GM04503 (cell line): ENCODE measurements at regions not wholly inside any gene's neighbourhood (a gene's known extent, or its start where the extent isn't known, plus 50 kb on each side); places are given as distances from the start of the nearest gene placed in this dataset.
"Not testable (repeated sequence)": the region's sequence is repeated elsewhere in the genome, so short reads cannot be mapped to it uniquely, and the experiment has no call there.

Experiments
- DNase-seq: peaks from one replicate; pipeline ENCODE4 v3.0.0-alpha.2; 2012; ENCODE audit warnings: low read depth

GRCh38 chr4:53865054-53865453 is 199.4 kb downstream of the CHIC2 start:
- DNase-seq: no peak

- no peak for DNase-seq
Observed at GRCh38 chr4:53863736-53864365, 200.6 kb downstream of the CHIC2 start.

DNA sequence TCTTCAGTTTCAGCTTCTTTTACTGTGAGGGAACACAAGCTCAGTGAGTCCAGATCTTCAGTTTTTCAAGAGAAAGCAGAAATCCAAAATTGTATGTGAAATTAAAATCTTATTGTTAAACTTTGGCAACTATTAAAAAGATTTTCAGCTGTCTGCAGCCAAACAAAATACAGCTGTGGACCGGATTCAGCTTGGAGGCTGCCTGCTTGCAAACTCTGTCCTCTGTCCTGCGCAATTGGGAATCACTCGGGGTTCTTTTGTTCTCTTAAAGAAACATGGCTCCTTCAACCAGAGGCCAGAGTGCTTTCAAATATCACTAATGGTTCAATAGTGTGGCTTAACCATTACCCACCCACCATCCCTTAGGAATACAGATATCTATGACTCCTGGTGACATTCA is 201.2 kb downstream of the CHIC2 start:
- no peak for DNase-seq

GRCh38 chr4:53861856-53862610 is 202.4 kb downstream of the CHIC2 start:
- DNase-seq: peak; percentile 83

GRCh38 chr4:53859305-53859704 is 205.1 kb downstream of the CHIC2 start:
- DNase-seq: no peak

- no peak for DNase-seq
Observed at GRCh38 chr4:53858744-53859143, 205.7 kb downstream of the CHIC2 start.

DNA sequence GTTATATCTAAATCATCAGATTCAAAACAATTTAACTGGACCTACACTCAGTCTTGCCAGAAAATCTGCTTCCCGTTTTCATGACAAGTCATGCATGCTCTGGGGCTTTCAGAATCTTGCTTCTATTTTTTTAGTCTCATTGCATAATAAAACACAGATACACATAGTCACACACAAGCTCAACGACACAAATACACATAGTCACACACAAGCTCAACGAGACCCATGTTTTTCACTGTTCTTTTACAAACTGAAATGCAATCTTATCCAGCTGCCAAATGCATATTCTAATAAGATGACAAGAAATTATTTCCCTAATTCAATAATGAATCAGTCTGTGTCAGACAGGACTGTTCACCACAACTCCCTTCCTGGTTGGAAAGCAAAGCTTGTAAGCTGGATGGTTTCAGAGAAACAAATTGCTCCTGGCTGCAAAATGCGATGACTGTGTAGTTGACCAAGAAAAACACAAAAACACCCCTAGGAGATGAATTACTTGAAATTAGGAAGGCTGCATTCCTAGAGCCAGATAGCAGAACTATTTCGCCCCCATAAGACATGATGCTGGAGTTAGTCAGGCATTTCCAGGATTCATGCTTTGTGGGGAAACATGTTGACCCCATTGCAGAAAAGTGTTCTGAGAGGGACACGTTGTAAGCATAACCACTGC is 208.7 kb downstream of the CHIC2 start:
- DNase-seq: peak; percentile 53

DNA sequence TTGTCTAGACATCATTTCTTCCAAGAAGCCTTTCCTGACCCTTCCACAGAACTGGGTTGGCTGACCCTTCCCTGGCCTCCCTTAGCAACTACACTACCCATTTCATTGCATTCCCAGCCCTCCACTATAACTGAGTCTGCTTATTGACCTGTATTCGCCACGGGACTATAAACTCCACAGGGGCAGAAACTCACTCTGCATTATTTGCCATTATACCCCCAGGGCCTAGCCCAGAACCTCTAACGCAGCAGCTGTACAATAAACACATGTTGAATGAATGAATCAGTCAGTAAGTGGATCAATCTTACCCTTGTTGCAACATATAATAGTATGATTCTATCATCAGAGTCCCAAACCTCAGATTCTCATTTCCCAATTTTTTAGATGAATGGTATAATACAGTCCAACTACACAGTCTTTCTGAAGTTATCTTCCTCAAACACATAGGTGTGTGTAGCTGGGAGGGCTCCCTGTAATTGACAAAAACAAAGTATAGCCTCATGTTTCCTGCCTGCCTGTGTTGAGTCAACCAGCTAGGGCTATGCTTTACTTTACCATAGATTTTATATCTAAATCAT is 209.3 kb downstream of the CHIC2 start:
- peak; percentile 31 for DNase-seq

DNA sequence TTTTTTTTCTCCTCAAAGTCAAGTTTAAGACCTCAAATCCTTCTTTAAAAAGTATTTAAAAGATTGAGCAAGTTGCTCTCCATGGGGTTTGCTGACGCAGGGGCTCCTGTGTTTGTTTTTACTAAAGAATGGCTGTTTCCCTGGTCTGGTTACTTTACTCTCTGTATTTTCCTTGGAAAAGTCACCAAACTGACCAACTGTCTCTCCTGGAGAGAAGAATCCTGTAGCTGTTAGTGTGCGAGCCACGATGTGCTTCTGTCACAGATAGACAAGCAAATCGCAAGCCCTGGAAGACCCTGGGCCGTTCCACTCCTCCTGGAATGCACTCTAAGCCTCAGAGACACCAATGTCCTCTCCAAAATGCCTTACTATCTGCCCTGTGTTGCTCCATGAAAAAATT is 212.1 kb downstream of the CHIC2 start:
- no peak for DNase-seq

DNA sequence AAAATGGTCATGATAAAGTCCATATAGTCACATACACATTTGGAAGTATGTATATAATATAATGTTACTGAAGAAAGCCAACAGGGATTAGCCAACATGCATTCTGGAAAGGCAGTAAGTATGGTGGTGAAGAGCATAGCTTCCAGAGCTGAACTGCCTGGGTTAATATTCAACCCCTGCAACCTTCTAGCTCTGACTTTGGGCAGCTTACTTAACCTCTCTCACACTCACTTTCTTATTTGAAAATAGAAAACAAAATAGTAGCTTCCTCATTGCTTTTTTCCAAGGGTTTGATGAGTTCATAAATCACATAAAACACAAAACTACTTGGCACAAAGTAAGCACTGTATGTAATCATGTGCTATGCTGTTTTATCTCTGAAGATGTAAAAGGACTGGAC is 216.4 kb downstream of the CHIC2 start:
- DNase-seq: no peak

GRCh38 chr4:53844551-53844950 is 219.9 kb downstream of the CHIC2 start:
- DNase-seq: no peak

DNA sequence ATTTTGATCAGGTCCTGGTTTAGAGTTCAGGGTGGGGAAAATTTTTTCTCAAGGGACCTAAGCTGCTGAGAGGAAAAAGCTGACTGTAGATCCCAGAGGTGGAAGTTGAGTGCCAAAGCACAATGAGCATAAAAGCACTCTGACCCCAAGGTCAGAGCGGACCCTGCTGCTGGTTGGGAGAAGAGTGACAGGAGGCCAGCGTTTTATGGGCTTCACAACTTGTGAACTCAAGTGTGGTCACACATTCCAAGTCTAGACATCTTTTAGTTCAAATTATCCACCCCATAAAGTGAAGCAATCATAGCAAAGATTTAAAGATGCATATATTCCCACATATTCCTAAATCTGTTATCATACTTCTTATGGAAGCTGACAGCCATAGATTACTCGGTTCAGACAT is 220.3 kb downstream of the CHIC2 start:
- DNase-seq: no peak

GRCh38 chr4:53841711-53842110 is 222.7 kb downstream of the CHIC2 start:
- DNase-seq: no peak

DNA sequence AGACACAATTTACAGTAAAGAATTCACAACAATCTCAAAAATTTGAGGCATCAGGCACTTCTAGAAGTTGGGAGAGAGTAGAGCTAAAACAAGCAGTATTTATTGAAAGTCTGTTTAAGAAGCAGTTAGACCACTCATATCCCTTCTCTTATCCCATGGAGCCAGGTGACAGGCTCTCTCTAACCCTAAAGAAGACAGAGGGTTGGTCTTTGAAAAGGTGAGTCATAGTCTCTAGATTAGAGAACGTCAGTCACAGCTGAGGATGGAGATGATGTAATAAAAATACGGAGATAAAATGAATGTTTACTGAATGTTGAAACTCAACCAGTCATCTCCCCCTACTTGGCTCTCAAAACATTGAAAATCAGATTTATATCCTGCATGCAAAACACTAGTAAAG is 223.8 kb downstream of the CHIC2 start:
- no peak for DNase-seq

GRCh38 chr4:53833302-53834003 is 231.0 kb downstream of the CHIC2 start:
- DNase-seq: not testable (repeated sequence)

DNA sequence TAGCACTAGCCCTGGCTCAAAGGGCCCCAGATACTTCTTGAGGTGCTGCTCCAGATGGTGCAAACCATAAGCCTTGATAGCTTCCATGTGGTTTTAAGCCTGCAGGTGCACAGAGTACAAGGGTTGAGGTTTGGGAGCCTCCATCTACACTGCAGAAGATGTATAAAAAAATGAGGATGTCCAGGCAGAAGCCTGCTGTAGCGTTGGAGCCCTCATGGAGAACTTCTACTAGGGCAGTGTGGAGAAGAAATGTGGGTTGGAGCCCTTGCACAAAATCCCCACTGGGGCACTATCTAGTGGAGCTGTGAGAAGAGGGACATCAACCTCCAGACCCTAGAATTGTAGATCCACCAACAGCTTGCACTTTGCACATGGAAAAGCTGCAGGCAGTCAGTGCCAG is 231.9 kb downstream of the CHIC2 start:
- no peak for DNase-seq

DNA sequence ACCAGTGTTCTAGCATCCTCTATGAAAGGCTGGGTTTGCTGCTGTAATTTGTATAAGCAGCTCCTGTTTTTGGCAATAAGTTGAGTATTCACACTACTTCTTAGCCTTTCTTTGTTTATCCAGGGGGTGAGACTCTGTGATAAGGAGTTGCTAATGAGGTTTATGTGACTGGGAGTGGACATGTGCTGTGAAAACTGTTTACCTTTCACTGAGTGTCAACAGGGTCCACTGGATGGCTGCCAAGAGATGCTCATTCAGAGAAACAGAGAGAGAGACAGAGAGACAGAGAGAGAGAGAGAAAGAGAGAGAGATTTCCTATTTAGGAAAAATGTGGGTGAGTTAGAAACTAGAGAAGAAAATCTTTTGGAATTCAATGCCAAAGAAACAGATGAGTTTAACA is 233.9 kb downstream of the CHIC2 start:
- DNase-seq: no peak

- DNase-seq: no peak
Observed at GRCh38 chr4:53821179-53821851, 230.0 kb upstream of the LNX1 start.

DNA sequence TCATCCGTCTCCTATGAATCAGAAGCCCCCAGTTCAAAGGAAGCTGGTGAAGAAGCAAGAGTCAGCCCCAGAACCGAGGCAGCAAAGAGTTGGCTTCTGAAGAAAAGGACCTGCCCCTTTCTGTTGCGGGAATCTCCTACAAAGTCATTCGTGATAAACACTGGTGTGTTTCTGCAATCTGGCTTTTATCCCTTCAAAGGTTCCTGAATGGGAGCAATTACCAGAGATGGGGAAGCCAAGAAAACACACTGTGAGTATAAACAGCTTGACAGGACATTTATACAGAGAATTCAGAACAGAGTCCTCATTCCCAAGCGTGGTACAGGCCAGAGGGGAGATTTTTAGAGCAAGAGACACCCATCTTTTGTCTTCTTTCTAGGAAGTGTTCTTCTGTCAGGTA is 226.8 kb upstream of the LNX1 start:
- DNase-seq: no peak

DNA sequence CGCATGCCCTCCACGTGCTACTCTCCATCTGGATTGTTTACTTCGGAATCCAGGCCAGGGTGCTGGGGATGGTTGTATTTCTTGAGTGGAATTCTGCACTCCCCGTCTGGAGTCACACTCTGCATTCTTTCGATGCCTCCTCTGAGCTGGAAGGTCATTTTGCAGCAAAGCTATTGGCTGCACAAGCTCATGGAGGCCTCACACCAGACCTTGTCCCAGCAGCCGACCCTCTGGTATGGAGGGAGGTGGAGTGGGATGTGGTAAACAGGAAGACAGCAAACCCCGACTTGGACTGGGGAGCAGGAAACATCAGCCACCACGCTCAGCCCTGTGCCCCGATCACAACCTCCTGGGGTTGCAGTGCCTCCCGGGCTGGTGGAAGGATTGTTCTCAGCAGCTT is 225.3 kb upstream of the LNX1 start:
- DNase-seq: peak; percentile 59

GRCh38 chr4:53815281-53815680 is 224.0 kb upstream of the LNX1 start:
- DNase-seq: no peak

DNA sequence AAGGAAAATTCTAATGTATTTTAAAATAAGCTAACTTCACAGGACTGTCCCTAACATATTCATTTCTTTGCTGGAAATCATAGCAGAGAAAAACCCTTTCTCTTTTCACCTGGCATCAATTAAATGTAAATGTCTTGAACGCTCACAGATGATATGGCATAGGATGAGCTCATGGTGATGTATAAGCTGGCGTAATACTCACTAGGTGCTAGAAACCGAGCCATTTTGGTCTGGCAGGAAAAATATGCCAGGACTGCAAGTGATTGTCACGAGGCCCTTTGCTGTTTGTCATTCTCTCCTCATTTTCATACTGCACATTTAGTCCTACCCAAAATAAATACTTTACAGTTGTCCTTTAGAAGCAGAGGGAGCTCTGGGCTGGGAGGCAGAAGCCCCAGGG is 222.7 kb upstream of the LNX1 start:
- DNase-seq: no peak
